A673 (cell line): ENCODE measurements at regions not wholly inside any gene's neighbourhood (a gene's known extent, or its start where the extent isn't known, plus 50 kb on each side); places are given as distances from the start of the nearest gene placed in this dataset.

Source experiments
- BruUV-seq: library from RNA; stranded (reverse); fragments of 400-500 nt; replicated peaks from 2 replicates; lab custom pipeline; 2021; lab: Mats Ljungman, UMichigan
- CTCF ChIA-PET: fragments of 300-600 bp; sonication (Branson Sonifier 250); formaldehyde crosslinking; loops from one replicate; lab custom pipeline; 2022; ENCODE audit warnings: antibody characterized with exemption; lab: Charles Lee
- POLR2A ChIA-PET: fragments of 300-600 bp; sonication (Branson Sonifier 250); formaldehyde crosslinking; loops from one replicate; lab custom pipeline; 2022; ENCODE audit warnings: antibody characterized with exemption; ENCODE audit not compliant: low non-redundant PET; lab: Charles Lee
- DNase-seq: peaks from one replicate; pipeline ENCODE4 v3.0.0-alpha.2; 2015; ENCODE audit warnings: low spot score
- H3K27ac ChIP-seq: fragments of 200-600 bp; sonication (generic); 2 replicates; pipeline ENCODE4 v1.5.1; 2016; ENCODE audit warnings: mixed run types, low read depth, mild to moderate bottlenecking, mixed read lengths, antibody characterized with exemption, low read length; ENCODE audit not compliant: poor library complexity, severe bottlenecking
- H3K27me3 ChIP-seq: fragments of 200-600 bp; sonication (generic); replicated peaks from 2 replicates; pipeline ENCODE4 v1.6.1; 2017; ENCODE audit warnings: mixed run types, low read depth, mild to moderate bottlenecking, mixed read lengths, antibody characterized with exemption, low read length; ENCODE audit not compliant: insufficient read depth, poor library complexity
- H3K36me3 ChIP-seq: fragments of 200-600 bp; sonication (generic); 2 replicates; pipeline ENCODE4 v1.6.1; 2016; ENCODE audit warnings: mixed run types, mild to moderate bottlenecking, mixed read lengths, antibody characterized with exemption, low read length; ENCODE audit not compliant: insufficient read depth, poor library complexity, severe bottlenecking
- H3K4me1 ChIP-seq: fragments of 200-600 bp; sonication (generic); 2 replicates; pipeline ENCODE4 v1.6.1; 2017; ENCODE audit warnings: mixed run types, mild to moderate bottlenecking, mixed read lengths, antibody characterized with exemption, low read length; ENCODE audit not compliant: insufficient read depth, poor library complexity, severe bottlenecking
- H3K4me3 ChIP-seq: fragments of 200-600 bp; sonication (generic); 2 replicates; pipeline ENCODE4 v1.5.1; 2016; ENCODE audit warnings: low read depth, mixed run types, mild to moderate bottlenecking, mixed read lengths, low read length; ENCODE audit not compliant: poor library complexity, severe bottlenecking
- H3K9me3 ChIP-seq: fragments of 200-600 bp; sonication (generic); 2 replicates; pipeline ENCODE4 v1.6.1; 2016; ENCODE audit warnings: mixed run types, low read depth, mild to moderate bottlenecking, mixed read lengths, antibody characterized with exemption, low read length; ENCODE audit not compliant: poor library complexity, severe bottlenecking
- CTCF ChIP-seq: fragments of 300-800, 200-600 bp; sonication (generic); conservative IDR thresholded peaks from 2 replicates; pipeline ENCODE4 v1.5.1; 2017; ENCODE audit warnings: low read depth, mild to moderate bottlenecking, antibody characterized with exemption, low read length, moderate library complexity, mixed read lengths
- EZH2 ChIP-seq: fragments of 200-600 bp; sonication (generic); IDR thresholded peaks from 2 replicates; pipeline ENCODE4 v1.6.1; 2017; ENCODE audit warnings: borderline replicate concordance, low read depth, mild to moderate bottlenecking, mixed read lengths, antibody characterized with exemption, low read length; ENCODE audit not compliant: poor library complexity, severe bottlenecking
- intact Hi-C: fragments of 100-400 bp; cut with micrococcal nuclease; formaldehyde crosslinking; loops from one replicate; pipeline ENCODE4 v1.10.0; 2022; ENCODE audit not compliant: unreplicated experiment

- no peak overlapping the region for H3K27ac ChIP-seq
- no peak for DNase-seq
- no peak overlapping the region for H3K4me3 ChIP-seq
- peaks cover 7% of the 10 kb centered on the region for H3K27me3 ChIP-seq
- H3K36me3 ChIP-seq, result no peaks in the 10 kb centered on the region
- no TSS peak for BruUV-seq
- CTCF ChIA-PET, result no interaction called here
- intact Hi-C loops, result no loop called here
- H3K9me3 ChIP-seq, result no peaks in the 10 kb centered on the region
- POLR2A ChIA-PET, result no interaction called here
- H3K4me1 ChIP-seq, result no peaks in the 10 kb centered on the region
- TF ChIP-seq CTCF, result no peak
Measured at GRCh38 chr5:159490507-159490906, 160.2 kb upstream of the IL12B start.

- no TSS peak for BruUV-seq
- Histone ChIP-seq H3K4me3 (no peak overlapping the region), H3K36me3 (no peaks in the 10 kb centered on the region), H3K27ac (no peak overlapping the region), H3K9me3 (no peaks in the 10 kb centered on the region), H3K27me3 (peaks cover 7% of the 10 kb centered on the region), H3K4me1 (no peaks in the 10 kb centered on the region)
- ChIA-PET POLR2A (no interaction called here), CTCF (no interaction called here)
- no peak for DNase-seq
- intact Hi-C loops, result no loop called here
- TF ChIP-seq EZH2, result no peak
- no peak for TF ChIP-seq CTCF
Measured at GRCh38 chr5:159493696-159494095, 163.4 kb upstream of the IL12B start.

- BruUV-seq, result no TSS peak
- Histone ChIP-seq H3K9me3 (no peaks in the 10 kb centered on the region), H3K4me1 (no peaks in the 10 kb centered on the region), H3K4me3 (no peak overlapping the region), H3K36me3 (no peaks in the 10 kb centered on the region), H3K27me3 (peaks cover 7% of the 10 kb centered on the region), H3K27ac (no peak overlapping the region)
- CTCF ChIA-PET, result no interaction called here
- intact Hi-C loops, result no loop called here
- TF ChIP-seq CTCF (no peak), EZH2 (no peak)
- POLR2A ChIA-PET, result no interaction called here
- no peak for DNase-seq
Measured at GRCh38 chr5:159496773-159497172, 166.5 kb upstream of the IL12B start.
